Lower leg skin (tissue), 4 donors: ENCODE measurements at regions not wholly inside any gene's neighbourhood (a gene's known extent, or its start where the extent isn't known, plus 50 kb on each side); places are given as distances from the start of the nearest gene placed in this dataset.

ENCODE experiments used
- DNase-seq, 2 donors: peaks; one replicate each; pipeline ENCODE4 v3.0.0-alpha.2; 2019; ENCODE audit warnings: low spot score in 2 of 2
- H3K4me3 ChIP-seq: fragments of 200-600 bp; sonication (generic); 2 replicates; pipeline ENCODE4 v1.5.1; 2017; ENCODE audit warnings: mild to moderate bottlenecking, low read depth; ENCODE audit not compliant: poor library complexity, severe bottlenecking
- CTCF ChIP-seq, 3 donors: fragments of 450-650 bp; IDR thresholded peaks; one replicate each; pipeline ENCODE4 v1.5.1; 2016; ENCODE audit warnings: antibody characterized with exemption in 3 of 3, mild to moderate bottlenecking in 3 of 3, moderate library complexity in 2 of 3
- POLR2A ChIP-seq, 2 donors: fragments of 450-650 bp; IDR thresholded peaks; one replicate each; pipeline ENCODE4 v1.6.1; 2016 to 2017; ENCODE audit warnings: antibody characterized with exemption in 2 of 2, mild to moderate bottlenecking in 1 of 2, moderate library complexity in 1 of 2
- WGBS, 2 donors: methylation state at CpG; one replicate each; pipeline ENCODE4 v1.1.5; 2018; 5-methylcytosine and 5-hydroxymethylcytosine counted together
- intact Hi-C: fragments of 100-400 bp; cut with DNase I; formaldehyde crosslinking; loops from one replicate; pipeline ENCODE4 v1.15.0; 2023; ENCODE audit warnings: low total_unique reads

GRCh38 chr1:30041741-30042437, 681.5 kb downstream of the MATN1 start:
- intact Hi-C loops: no loop called here
- 88 to 90% methylated on average over 6 to 8 of the region's 8 CpGs for WGBS, 2 donors

GRCh38 chr1:30040081-30041019, 683.0 kb downstream of the MATN1 start:
- TF ChIP-seq CTCF (IDR thresholded peaks at IDR 0.05): no peak
- TF ChIP-seq POLR2A (IDR thresholded peaks at IDR 0.05): no peak
- intact Hi-C loops: no loop called here
- DNase-seq: peak in 1 of 2 donors; percentile 58
- no peak overlapping the region for H3K4me3 ChIP-seq
- WGBS, 2 donors: 83 to 86% methylated on average over 8 of the region's 8 CpGs

More at GRCh38 chr1:30041741-30042437, 681.5 kb downstream of the MATN1 start:
- no peak for TF ChIP-seq CTCF (IDR thresholded peaks at IDR 0.05)
- no peak for TF ChIP-seq POLR2A (IDR thresholded peaks at IDR 0.05)
- H3K4me3 ChIP-seq: no peak overlapping the region
- peak in 1 of 2 donors; percentile 61 for DNase-seq

- DNase-seq: peak in 1 of 2 donors; percentile 68
- WGBS, 2 donors: 86 to 87% methylated on average over 10 of the region's 10 CpGs
- TF ChIP-seq CTCF (IDR thresholded peaks at IDR 0.05): no peak
- TF ChIP-seq POLR2A (IDR thresholded peaks at IDR 0.05): no peak
- no peak overlapping the region for H3K4me3 ChIP-seq
- intact Hi-C loops: no loop called here
Measured at GRCh38 chr1:30039354-30040080, 683.9 kb downstream of the MATN1 start.

GRCh38 chr1:30038134-30039025, 685.0 kb downstream of the MATN1 start:
- no peak overlapping the region for H3K4me3 ChIP-seq
- 79 to 87% methylated on average over 8 to 9 of the region's 9 CpGs for WGBS, 2 donors
- TF ChIP-seq POLR2A (IDR thresholded peaks at IDR 0.05): no peak
- no peak for TF ChIP-seq CTCF (IDR thresholded peaks at IDR 0.05)
- no peak for DNase-seq
- intact Hi-C loops: no loop called here
